A673 (cell line): ENCODE measurements at regions not wholly inside any gene's neighbourhood (a gene's known extent, or its start where the extent isn't known, plus 50 kb on each side); places are given as distances from the start of the nearest gene placed in this dataset.

Experiments used
- CTCF ChIP-seq: fragments of 300-800, 200-600 bp; sonication (generic); conservative IDR thresholded peaks from 2 replicates; pipeline ENCODE4 v1.5.1; 2017; ENCODE audit warnings: low read depth, mild to moderate bottlenecking, antibody characterized with exemption, low read length, moderate library complexity, mixed read lengths
- EZH2 ChIP-seq: fragments of 200-600 bp; sonication (generic); IDR thresholded peaks from 2 replicates; pipeline ENCODE4 v1.6.1; 2017; ENCODE audit warnings: borderline replicate concordance, low read depth, mild to moderate bottlenecking, mixed read lengths, antibody characterized with exemption, low read length; ENCODE audit not compliant: poor library complexity, severe bottlenecking

GRCh38 chr6:168778201-168778600, 337.2 kb downstream of the SMOC2 start:
- no peak for TF ChIP-seq CTCF
- TF ChIP-seq EZH2 = no peak
